SK-N-SH treated with all-trans-retinoic acid at 6 μM for 48 hours (cell line): ENCODE measurements at regions not wholly inside any gene's neighbourhood (a gene's known extent, or its start where the extent isn't known, plus 50 kb on each side); places are given as distances from the start of the nearest gene placed in this dataset.

Experiments
- CSRNP3 ChIP-seq: fragments of 250-450 bp; sonication (Bioruptor Pico); IDR thresholded peaks from 2 replicates; pipeline ENCODE4 v1.5.1; 2021; ENCODE audit warnings: mild to moderate bottlenecking, moderate library complexity
- PATZ1 ChIP-seq: fragments of 250-450 bp; sonication (Bioruptor Pico); IDR thresholded peaks from 2 replicates; pipeline ENCODE4 v1.8.0; 2020; ENCODE audit warnings: mild to moderate bottlenecking, moderate library complexity, borderline replicate concordance
- POU6F1 ChIP-seq: fragments of 250-450 bp; sonication (Bioruptor Pico); IDR thresholded peaks from 2 replicates; pipeline ENCODE4 v1.8.0; 2021; ENCODE audit warnings: low read depth, mild to moderate bottlenecking, moderate library complexity, borderline replicate concordance
- PPARA ChIP-seq: fragments of 250-450 bp; sonication (Bioruptor Pico); IDR thresholded peaks from 2 replicates; pipeline ENCODE4 v1.5.0; 2020; ENCODE audit warnings: mild to moderate bottlenecking, borderline replicate concordance
- TOX ChIP-seq: fragments of 250-450 bp; sonication (Bioruptor Pico); IDR thresholded peaks from 2 replicates; pipeline ENCODE4 v1.8.0; 2021; ENCODE audit warnings: mild to moderate bottlenecking, moderate library complexity, borderline replicate concordance
- ZFP3 ChIP-seq: fragments of 250-450 bp; sonication (Bioruptor Pico); IDR thresholded peaks from 2 replicates; pipeline ENCODE4 v1.5.0; 2020; ENCODE audit warnings: mild to moderate bottlenecking, moderate library complexity
- ZFP30 ChIP-seq: fragments of 450-650 bp; formaldehyde crosslinking; IDR thresholded peaks from 2 replicates; pipeline ENCODE4 v1.5.0; 2022; ENCODE audit warnings: mild to moderate bottlenecking, moderate library complexity

GRCh38 chr4:30181512-30181911 is 538.7 kb upstream of the PCDH7 start:
- TF ChIP-seq CSRNP3 (CRISPR knock-in tag) (no peak), TOX (CRISPR knock-in tag) (no peak), ZFP30 (no peak), POU6F1 (CRISPR knock-in tag) (no peak), PATZ1 (CRISPR knock-in tag) (no peak), ZFP3 (CRISPR knock-in tag) (no peak), PPARA (CRISPR knock-in tag) (no peak)
